CD14-positive monocyte (primary cell): ENCODE measurements at regions not wholly inside any gene's neighbourhood (a gene's known extent, or its start where the extent isn't known, plus 50 kb on each side); places are given as distances from the start of the nearest gene placed in this dataset.

ENCODE experiments used
- DNase-seq, 3 donors: peaks; one replicate each; pipeline ENCODE4 v3.0.0-alpha.2; 2011 to 2022
- H2AFZ ChIP-seq: 2 replicates; pipeline ENCODE4 v1.6.0; 2012; ENCODE audit warnings: mild to moderate bottlenecking, low read depth, low read length, inconsistent platforms; ENCODE audit not compliant: insufficient read depth, poor library complexity, severe bottlenecking
- H3K27ac ChIP-seq, 2 donors: 1 replicate in 1 of 2; 2 replicates in 1 of 2; pipeline ENCODE4 v1.5.1; 2012 to 2013; ENCODE audit warnings: low read length in 2 of 2, control low read depth in 1 of 2, inconsistent platforms in 1 of 2, low read depth in 1 of 2, mild to moderate bottlenecking in 1 of 2
- H3K27me3 ChIP-seq, 2 donors: one replicate each; pipeline versions ENCODE4 v1.6.0 to v1.6.1; 2011 to 2013; ENCODE audit warnings: low read length in 2 of 2; ENCODE audit not compliant: control insufficient read depth in 2 of 2, insufficient read depth in 2 of 2
- H3K36me3 ChIP-seq, 2 donors: replicated peaks in 1 of 2; 1 replicate in 1 of 2; 2 replicates in 1 of 2; pipeline versions ENCODE4 v1.5.1 to v1.6.1; 2012 to 2013; ENCODE audit warnings: low read length in 2 of 2, control low read depth in 1 of 2, inconsistent platforms in 1 of 2, mild to moderate bottlenecking in 1 of 2; ENCODE audit not compliant: insufficient read depth in 2 of 2, control insufficient read depth in 1 of 2
- H3K4me1 ChIP-seq, 2 donors: 1 replicate in 1 of 2; 2 replicates in 1 of 2; pipeline versions ENCODE4 v1.5.1 to v1.6.1; 2012 to 2013; ENCODE audit warnings: low read length in 2 of 2, control low read depth in 1 of 2, inconsistent platforms in 1 of 2, mild to moderate bottlenecking in 1 of 2, moderate library complexity in 1 of 2; ENCODE audit not compliant: insufficient read depth in 2 of 2, control insufficient read depth in 1 of 2
- H3K4me2 ChIP-seq: replicated peaks from 2 replicates; pipeline ENCODE3; 2012; ENCODE audit warnings: low read length, moderate library complexity, mild to moderate bottlenecking; ENCODE audit not compliant: poor library complexity, severe bottlenecking; ENCODE audit errors: extremely low read depth
- H3K4me3 ChIP-seq, 3 experiments: fragments of 200-600 bp in 1 of 3; sonication (generic) in 1 of 3; replicated peaks in 1 of 3; 1 replicate in 2 of 3; 2 replicates in 1 of 3; pipeline ENCODE4 v1.5.1; 2011 to 2013; ENCODE audit warnings: low read length in 3 of 3, mild to moderate bottlenecking in 3 of 3, control low read depth in 2 of 3, low read depth in 2 of 3, inconsistent platforms in 1 of 3, moderate library complexity in 1 of 3
- H3K79me2 ChIP-seq: 2 replicates; pipeline ENCODE4 v1.6.0; 2012; ENCODE audit warnings: mild to moderate bottlenecking, control low read depth, inconsistent platforms, low read length, moderate library complexity; ENCODE audit not compliant: insufficient read depth
- H3K9ac ChIP-seq: 2 replicates; pipeline ENCODE4 v1.6.0; 2017; ENCODE audit warnings: low read length, mild to moderate bottlenecking; ENCODE audit not compliant: insufficient read depth, poor library complexity, severe bottlenecking
- H3K9me3 ChIP-seq, 2 donors: replicated peaks in 1 of 2; 1 replicate in 1 of 2; 2 replicates in 1 of 2; pipeline versions ENCODE4 v1.5.1 to v1.6.1; 2012 to 2013; ENCODE audit warnings: low read length in 2 of 2, control low read depth in 1 of 2; ENCODE audit not compliant: control insufficient read depth in 1 of 2, insufficient read depth in 1 of 2
- H4K20me1 ChIP-seq: 2 replicates; pipeline ENCODE4 v1.6.0; 2012; ENCODE audit warnings: mild to moderate bottlenecking, low read length, control low read depth, moderate library complexity; ENCODE audit not compliant: insufficient read depth
- H3K27ac Mint-ChIP-seq, 7 donors: one replicate each; pipeline ENCODE4 v1.8.0; 2020; ENCODE audit warnings: mild to moderate bottlenecking in 7 of 7, mixed read lengths in 7 of 7, moderate library complexity in 6 of 7, inconsistent platforms in 2 of 7
- H3K27me3 Mint-ChIP-seq, 3 donors: one replicate each; pipeline ENCODE4 v1.8.0; 2021 to 2022; ENCODE audit warnings: low read depth in 3 of 3, mild to moderate bottlenecking in 3 of 3, mixed read lengths in 3 of 3, moderate library complexity in 3 of 3, inconsistent platforms in 1 of 3
- H3K36me3 Mint-ChIP-seq, 2 donors: one replicate each; pipeline ENCODE4 v1.8.0; 2020; ENCODE audit warnings: mixed read lengths in 2 of 2, inconsistent platforms in 1 of 2, mild to moderate bottlenecking in 1 of 2
- H3K4me1 Mint-ChIP-seq: one replicate; pipeline ENCODE4 v1.8.0; 2020; ENCODE audit warnings: mild to moderate bottlenecking, mixed read lengths
- H3K4me3 Mint-ChIP-seq, 2 donors: one replicate each; pipeline ENCODE4 v1.8.0; 2020; ENCODE audit warnings: mild to moderate bottlenecking in 2 of 2, mixed read lengths in 2 of 2, moderate library complexity in 1 of 2
- H3K9me3 Mint-ChIP-seq, 7 donors: one replicate each; pipeline ENCODE4 v1.8.0; 2020 to 2022; ENCODE audit warnings: mixed read lengths in 7 of 7, mild to moderate bottlenecking in 6 of 7, moderate library complexity in 6 of 7, inconsistent platforms in 2 of 7
- WGBS: methylation state at CpG from one replicate; pipeline ENCODE4 v1.1.5; 2013; ENCODE audit warnings: missing lambda C conversion rate; ENCODE audit not compliant: insufficient coverage; 5-methylcytosine and 5-hydroxymethylcytosine counted together
- intact Hi-C, 2 donors: fragments of 100-400 bp; cut with micrococcal nuclease; formaldehyde crosslinking; loops; one replicate each; pipeline versions ENCODE4 v1.15.0 to v1.15.1; 2023
- TF ChIP-seq, protein P1 (sequence below): fragments of 200-600 bp; IDR thresholded peaks from one replicate; pipeline ENCODE4 v1.8.0; 2022; ENCODE audit warnings: antibody characterized with exemption, mild to moderate bottlenecking

DNA sequence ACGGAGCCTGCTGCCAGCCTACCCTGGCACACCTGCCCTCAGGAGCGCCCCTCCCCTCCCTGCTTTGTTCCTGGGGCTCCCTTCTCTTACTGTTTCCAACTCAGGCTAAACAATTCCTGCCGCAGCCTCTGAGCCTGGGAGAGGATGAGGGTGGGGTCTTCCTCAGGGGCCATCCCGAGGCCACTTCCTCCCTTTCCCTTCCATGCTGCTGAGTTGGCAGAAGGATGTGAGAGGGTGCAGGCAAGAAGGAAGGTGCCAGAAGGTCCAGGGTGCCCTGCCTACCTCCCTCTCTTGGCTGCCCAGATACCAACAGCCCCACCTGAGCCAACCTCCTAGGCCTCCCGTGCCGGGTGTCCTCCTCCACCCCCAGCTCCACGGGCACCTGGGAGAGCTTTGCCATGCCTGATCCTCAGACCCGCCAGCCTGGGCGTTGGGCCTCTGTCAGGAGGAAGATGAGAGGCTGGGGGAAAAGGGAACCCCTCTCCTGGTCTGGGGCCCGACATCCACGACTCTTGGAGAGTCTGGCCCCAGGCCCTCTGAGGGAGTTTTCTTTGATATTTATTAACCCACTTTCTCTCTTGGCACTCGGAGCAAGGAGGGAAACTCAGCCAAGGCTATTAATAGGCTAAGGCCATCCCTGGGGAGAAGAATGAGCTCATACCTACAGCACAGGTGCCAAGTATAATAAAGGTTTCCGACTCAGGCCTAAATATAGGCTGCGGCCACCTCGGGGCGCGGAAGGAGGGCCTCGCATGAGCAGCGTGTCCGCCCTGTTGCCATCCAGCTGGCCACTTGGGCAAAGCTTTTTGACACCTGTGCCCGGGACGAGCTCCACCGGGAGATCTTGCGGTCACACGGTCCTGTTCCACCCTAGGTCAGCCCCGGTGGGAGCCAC is 232.0 kb downstream of the ENGASE start:
- no peak overlapping the region for H3K4me3 ChIP-seq
- 86% methylated on average over 12 of the region's 26 CpGs for WGBS
- Mint-ChIP-seq H3K27ac (no peak overlapping the region), H3K27me3 (peaks cover 9 to 32% (median 31%) of the 10 kb centered on the region in 3 donors), H3K9me3 (no peaks in the 10 kb centered on the region), H3K4me1 (no peaks in the 10 kb centered on the region), H3K36me3 (no peaks in the 10 kb centered on the region), H3K4me3 (no peak overlapping the region)
- H3K9me3 ChIP-seq, result no peaks in the 10 kb centered on the region
- H3K9ac ChIP-seq, result no peak overlapping the region
- H3K27ac ChIP-seq, result no peak overlapping the region
- H3K27me3 ChIP-seq, result peaks cover 0 to 12% of the 10 kb centered on the region in 2 donors
- no peak overlapping the region for H3K4me2 ChIP-seq
- intact Hi-C loops, result no loop called here
- no peak for DNase-seq
- H4K20me1 ChIP-seq, result no peaks in the 10 kb centered on the region
- H3K79me2 ChIP-seq, result no peaks in the 10 kb centered on the region
- no peak overlapping the region for H2AFZ ChIP-seq
- no peaks in the 10 kb centered on the region for H3K4me1 ChIP-seq
- TF ChIP-seq, protein P1, sequence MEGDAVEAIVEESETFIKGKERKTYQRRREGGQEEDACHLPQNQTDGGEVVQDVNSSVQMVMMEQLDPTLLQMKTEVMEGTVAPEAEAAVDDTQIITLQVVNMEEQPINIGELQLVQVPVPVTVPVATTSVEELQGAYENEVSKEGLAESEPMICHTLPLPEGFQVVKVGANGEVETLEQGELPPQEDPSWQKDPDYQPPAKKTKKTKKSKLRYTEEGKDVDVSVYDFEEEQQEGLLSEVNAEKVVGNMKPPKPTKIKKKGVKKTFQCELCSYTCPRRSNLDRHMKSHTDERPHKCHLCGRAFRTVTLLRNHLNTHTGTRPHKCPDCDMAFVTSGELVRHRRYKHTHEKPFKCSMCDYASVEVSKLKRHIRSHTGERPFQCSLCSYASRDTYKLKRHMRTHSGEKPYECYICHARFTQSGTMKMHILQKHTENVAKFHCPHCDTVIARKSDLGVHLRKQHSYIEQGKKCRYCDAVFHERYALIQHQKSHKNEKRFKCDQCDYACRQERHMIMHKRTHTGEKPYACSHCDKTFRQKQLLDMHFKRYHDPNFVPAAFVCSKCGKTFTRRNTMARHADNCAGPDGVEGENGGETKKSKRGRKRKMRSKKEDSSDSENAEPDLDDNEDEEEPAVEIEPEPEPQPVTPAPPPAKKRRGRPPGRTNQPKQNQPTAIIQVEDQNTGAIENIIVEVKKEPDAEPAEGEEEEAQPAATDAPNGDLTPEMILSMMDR, result no peak
- H3K36me3 ChIP-seq, result no peaks in the 10 kb centered on the region

DNA sequence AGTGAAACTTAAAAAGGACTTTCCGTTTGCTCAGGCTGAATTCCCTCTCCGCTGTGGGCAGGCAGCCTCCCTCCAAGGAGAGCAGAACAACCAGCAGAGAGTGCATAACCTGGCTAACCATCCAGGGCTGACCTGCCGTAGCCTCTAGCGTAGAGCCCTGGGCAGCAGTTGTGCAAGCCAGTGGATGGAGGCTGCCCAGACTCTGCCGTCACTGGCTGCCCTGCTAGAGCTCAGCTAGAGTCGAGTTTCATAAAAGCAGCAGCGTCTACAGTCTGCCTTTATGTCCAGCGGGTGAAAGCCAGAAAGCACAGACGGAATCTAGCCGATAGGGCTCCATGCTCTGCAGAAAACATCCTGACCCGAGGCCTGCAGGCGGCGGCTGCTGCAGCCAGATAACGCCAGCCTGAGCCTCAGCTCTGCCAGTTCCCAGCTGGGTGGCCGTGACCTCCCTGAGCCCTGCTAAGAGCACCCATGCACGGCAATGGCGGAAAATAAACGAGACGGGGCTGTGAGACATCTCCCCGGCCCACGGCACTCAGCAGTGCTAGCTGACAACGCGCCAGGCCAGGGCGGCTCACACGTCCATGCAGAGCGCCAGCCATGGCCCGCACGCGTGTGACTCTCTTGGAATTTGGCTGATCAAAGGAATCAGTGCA is 231.3 kb downstream of the ENGASE start:
- Histone ChIP-seq H3K27me3 (peaks cover 0 to 12% of the 10 kb centered on the region in 2 donors), H3K79me2 (no peaks in the 10 kb centered on the region), H3K4me3 (no peak overlapping the region), H3K9ac (no peak overlapping the region), H3K9me3 (no peaks in the 10 kb centered on the region), H4K20me1 (no peaks in the 10 kb centered on the region), H3K27ac (no peak overlapping the region), H3K4me1 (no peaks in the 10 kb centered on the region), H2AFZ (no peak overlapping the region), H3K36me3 (no peaks in the 10 kb centered on the region), H3K4me2 (no peak overlapping the region)
- TF ChIP-seq, protein P1, result no peak
- H3K4me3 Mint-ChIP-seq, result no peak overlapping the region
- H3K27ac Mint-ChIP-seq, result no peak overlapping the region
- H3K4me1 Mint-ChIP-seq, result no peaks in the 10 kb centered on the region
- WGBS, result 75% methylated on average over 29 of the region's 29 CpGs
- H3K27me3 Mint-ChIP-seq, result peaks cover 8 to 28% (median 28%) of the 10 kb centered on the region in 3 donors
- DNase-seq, result no peak
- H3K9me3 Mint-ChIP-seq, result no peaks in the 10 kb centered on the region
- H3K36me3 Mint-ChIP-seq, result no peaks in the 10 kb centered on the region
- intact Hi-C loops, result no loop called here
